ENCODE measurements at regions not wholly inside any gene's neighbourhood (a gene's known extent, or its start where the extent isn't known, plus 50 kb on each side); places are given as distances from the start of the nearest gene placed in this dataset.
A peak's percentile ranks its signal among the peaks of the same experiment; 100 is the strongest.
"Not testable (repeated sequence)": the region's sequence is repeated elsewhere in the genome, so short reads cannot be mapped to it uniquely, and the experiment has no call there.

DNA sequence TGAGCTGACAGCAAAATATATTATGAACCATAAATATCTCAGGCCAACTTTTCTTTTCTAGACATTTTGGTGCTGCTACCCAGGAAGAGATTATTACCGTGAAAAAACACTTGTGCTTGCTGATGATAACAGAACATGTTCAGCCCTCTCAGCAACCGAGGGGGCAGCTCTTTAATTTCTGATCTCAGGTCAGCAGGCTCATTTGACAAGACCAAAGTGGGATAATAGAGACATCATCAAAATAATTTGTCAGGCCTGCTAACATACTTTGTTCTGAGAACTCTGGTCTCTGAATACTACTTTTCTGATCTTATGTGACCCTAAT lies 645.9 kb upstream of the KCNMB2 start:
- H3K4me3 ChIP-seq (ENCODE audit: low read depth in 1 of 5, low read length in 5 of 5): no peak overlapping the region
- H3K36me3 ChIP-seq (ENCODE audit: control insufficient read depth in 5 of 5, insufficient read depth in 5 of 5, low read length in 5 of 5): no peaks in the 10 kb centered on the region
- H3K9ac ChIP-seq (ENCODE audit: low read length in 5 of 5): no peak overlapping the region
- H3K9me3 ChIP-seq (ENCODE audit: control insufficient read depth in 5 of 5, low read length in 5 of 5): no peaks in the 10 kb centered on the region
- H3K27ac ChIP-seq (ENCODE audit: low read depth, low read length): no peak overlapping the region
- H3K4me1 ChIP-seq (ENCODE audit: control insufficient read depth in 5 of 5, insufficient read depth in 5 of 5, low read length in 5 of 5): peaks cover 0 to 7% (median 0%) of the 10 kb centered on the region in 5 donors
- H3K27me3 ChIP-seq (ENCODE audit: control insufficient read depth in 5 of 5, insufficient read depth in 4 of 5, low read length in 5 of 5): no peaks in the 10 kb centered on the region

GRCh38 chr3:177891569-177891968 lies 644.7 kb upstream of the KCNMB2 start:
- not testable (repeated sequence) for H3K4me1 ChIP-seq (ENCODE audit: control insufficient read depth in 5 of 5, insufficient read depth in 5 of 5, low read length in 5 of 5); H3K27me3 ChIP-seq (ENCODE audit: control insufficient read depth in 5 of 5, insufficient read depth in 4 of 5, low read length in 5 of 5); H3K9ac ChIP-seq (ENCODE audit: low read length in 5 of 5); H3K36me3 ChIP-seq (ENCODE audit: control insufficient read depth in 5 of 5, insufficient read depth in 5 of 5, low read length in 5 of 5); H3K4me3 ChIP-seq (ENCODE audit: low read depth in 1 of 5, low read length in 5 of 5); H3K27ac ChIP-seq (ENCODE audit: low read depth, low read length); H3K9me3 ChIP-seq (ENCODE audit: control insufficient read depth in 5 of 5, low read length in 5 of 5)

DNA sequence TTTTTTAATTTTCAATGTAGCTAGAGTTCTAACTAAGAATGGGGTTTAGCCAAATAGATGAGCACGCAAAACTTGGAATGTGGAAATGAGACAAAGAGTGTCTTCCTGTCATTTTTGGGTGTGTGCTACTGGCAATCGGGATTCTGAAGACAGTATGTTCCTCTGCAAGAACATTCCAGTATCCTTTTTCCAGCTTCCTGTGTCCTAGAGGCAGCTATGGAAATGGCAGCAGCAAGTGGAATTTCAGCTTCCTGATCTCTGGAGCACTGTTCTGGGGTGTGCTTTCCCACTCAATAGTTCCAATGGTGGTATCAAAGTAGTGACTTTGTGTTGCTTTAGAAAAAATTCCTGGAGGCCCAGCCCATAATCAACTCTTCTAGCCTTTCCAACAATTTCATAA lies 642.9 kb upstream of the KCNMB2 start:
- no peak overlapping the region for H3K4me3 ChIP-seq (ENCODE audit: low read depth in 1 of 5, low read length in 5 of 5)
- no peak overlapping the region for H3K27ac ChIP-seq (ENCODE audit: low read depth, low read length)
- H3K36me3 ChIP-seq (ENCODE audit: control insufficient read depth in 5 of 5, insufficient read depth in 5 of 5, low read length in 5 of 5): no peaks in the 10 kb centered on the region

DNA sequence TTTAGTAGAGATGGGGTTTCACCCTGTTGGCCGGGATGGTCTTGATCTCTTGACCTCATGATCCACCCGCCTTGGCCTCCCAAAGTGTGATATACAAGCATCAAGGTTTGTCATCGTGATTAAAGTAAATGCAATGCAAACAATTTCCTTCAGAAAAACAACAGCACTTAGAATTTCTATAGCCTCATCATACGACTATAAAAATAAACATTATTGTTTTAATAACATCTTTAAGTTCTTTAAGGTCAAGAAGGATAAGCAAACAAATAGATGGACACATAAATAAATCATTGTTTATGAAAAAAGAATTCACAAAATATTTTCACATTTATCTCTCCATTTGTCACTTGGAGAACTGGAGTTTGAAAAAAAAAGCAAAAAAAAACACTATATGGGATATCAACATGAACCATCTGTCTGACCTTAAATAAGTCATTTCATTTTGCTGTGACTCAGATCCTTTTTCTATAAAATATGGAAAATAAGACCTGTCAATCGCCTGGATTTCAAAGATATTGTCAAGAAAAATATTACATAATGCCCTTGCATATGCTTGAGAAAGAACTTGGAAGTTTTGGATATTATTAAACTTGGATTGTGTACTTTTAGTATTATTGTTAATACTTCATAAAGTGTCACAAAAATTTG lies 642.0 kb upstream of the KCNMB2 start:
- Histone ChIP-seq H3K9ac (ENCODE audit: low read length in 5 of 5) (no peak overlapping the region), H3K4me3 (ENCODE audit: low read depth in 1 of 5, low read length in 5 of 5) (no peak overlapping the region), H3K27me3 (ENCODE audit: control insufficient read depth in 5 of 5, insufficient read depth in 4 of 5, low read length in 5 of 5) (no peaks in the 10 kb centered on the region), H3K27ac (ENCODE audit: low read depth, low read length) (no peak overlapping the region), H3K36me3 (ENCODE audit: control insufficient read depth in 5 of 5, insufficient read depth in 5 of 5, low read length in 5 of 5) (no peaks in the 10 kb centered on the region), H3K4me1 (ENCODE audit: control insufficient read depth in 5 of 5, insufficient read depth in 5 of 5, low read length in 5 of 5) (peaks cover 0 to 7% (median 0%) of the 10 kb centered on the region in 5 donors), H3K9me3 (ENCODE audit: control insufficient read depth in 5 of 5, low read length in 5 of 5) (peaks cover 0 to 24% (median 19%) of the 10 kb centered on the region in 5 donors)

More for the DNA sequence above, 642.9 kb upstream of the KCNMB2 start:
- Histone ChIP-seq H3K4me1 (ENCODE audit: control insufficient read depth in 5 of 5, insufficient read depth in 5 of 5, low read length in 5 of 5) (peaks cover 0 to 7% (median 0%) of the 10 kb centered on the region in 5 donors), H3K9me3 (ENCODE audit: control insufficient read depth in 5 of 5, low read length in 5 of 5) (peaks cover 0 to 17% (median 10%) of the 10 kb centered on the region in 5 donors), H3K9ac (ENCODE audit: low read length in 5 of 5) (no peak overlapping the region), H3K27me3 (ENCODE audit: control insufficient read depth in 5 of 5, insufficient read depth in 4 of 5, low read length in 5 of 5) (no peaks in the 10 kb centered on the region)

DNA sequence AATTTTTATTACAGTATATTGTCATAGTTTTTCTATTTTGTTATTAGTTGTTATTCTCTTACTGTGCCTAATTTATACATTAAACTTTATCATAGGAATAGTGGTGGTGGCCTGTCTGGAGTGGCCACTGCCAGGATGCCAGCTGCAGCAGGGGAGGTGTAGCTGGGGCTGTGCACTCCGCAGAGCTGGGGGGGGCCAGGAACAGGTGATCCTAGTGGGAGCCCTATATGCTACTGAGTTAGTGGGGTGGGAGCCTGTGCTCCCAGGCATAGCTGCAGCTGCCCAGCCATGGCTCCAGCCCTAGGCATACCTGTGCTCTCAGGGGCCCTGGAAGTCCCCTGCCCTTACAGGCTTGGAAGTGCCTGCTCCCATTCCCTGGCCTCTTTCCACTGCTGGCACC lies 638.1 kb upstream of the KCNMB2 start:
- Histone ChIP-seq H3K27ac (ENCODE audit: low read depth, low read length) (no peak overlapping the region), H3K4me3 (ENCODE audit: low read depth in 1 of 5, low read length in 5 of 5) (no peak overlapping the region), H3K36me3 (ENCODE audit: control insufficient read depth in 5 of 5, insufficient read depth in 5 of 5, low read length in 5 of 5) (no peaks in the 10 kb centered on the region), H3K9ac (ENCODE audit: low read length in 5 of 5) (no peak overlapping the region), H3K27me3 (ENCODE audit: control insufficient read depth in 5 of 5, insufficient read depth in 4 of 5, low read length in 5 of 5) (no peaks in the 10 kb centered on the region), H3K4me1 (ENCODE audit: control insufficient read depth in 5 of 5, insufficient read depth in 5 of 5, low read length in 5 of 5) (peaks cover 0 to 5% (median 0%) of the 10 kb centered on the region in 5 donors), H3K9me3 (ENCODE audit: control insufficient read depth in 5 of 5, low read length in 5 of 5) (peaks cover 5 to 36% (median 34%) of the 10 kb centered on the region in 5 donors)

DNA sequence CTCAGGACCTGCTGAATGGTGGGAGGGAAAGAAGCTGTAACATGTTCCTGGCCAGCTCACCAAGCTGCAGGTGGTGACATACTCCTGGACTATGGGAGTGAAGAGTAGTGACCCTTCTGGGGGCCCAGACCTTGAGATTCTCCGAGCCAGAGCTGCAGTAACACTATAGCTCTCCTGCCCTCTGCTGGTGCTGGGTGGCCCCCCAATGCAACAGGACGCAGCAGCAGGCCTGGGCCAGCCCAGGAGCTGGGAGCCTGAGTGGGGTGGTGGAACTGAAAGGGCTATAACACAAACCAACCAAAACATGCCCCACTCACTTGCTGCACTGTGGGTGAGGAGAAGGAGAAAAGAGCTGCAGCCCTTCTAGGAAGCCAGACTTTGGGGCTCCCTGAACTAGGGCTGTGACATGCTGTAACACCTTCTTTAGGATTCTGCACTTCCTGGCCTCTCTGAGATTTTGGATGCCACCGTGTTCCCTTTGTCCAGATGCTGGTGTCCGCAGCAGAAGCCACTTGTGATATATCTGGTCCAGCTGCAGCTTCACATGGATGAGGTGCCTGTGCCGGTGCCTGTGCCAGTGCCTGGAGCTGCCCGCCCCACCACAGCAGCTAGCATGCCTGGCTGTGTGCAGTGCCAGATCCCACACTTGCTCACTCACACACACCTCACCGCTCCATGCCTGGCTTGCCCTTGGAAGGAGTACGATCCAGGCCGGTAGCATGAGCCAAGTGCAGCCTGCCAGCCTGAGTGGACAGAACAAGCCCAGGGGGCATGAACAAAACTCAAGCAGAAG lies 636.8 kb upstream of the KCNMB2 start:
- peaks cover 0 to under 1% (median 0%) of the 10 kb centered on the region in 5 donors for H3K4me1 ChIP-seq (ENCODE audit: control insufficient read depth in 5 of 5, insufficient read depth in 5 of 5, low read length in 5 of 5)
- H3K9ac ChIP-seq (ENCODE audit: low read length in 5 of 5): no peak overlapping the region
- no peaks in the 10 kb centered on the region for H3K36me3 ChIP-seq (ENCODE audit: control insufficient read depth in 5 of 5, insufficient read depth in 5 of 5, low read length in 5 of 5)
- H3K27ac ChIP-seq (ENCODE audit: low read depth, low read length): no peak overlapping the region
- H3K4me3 ChIP-seq (ENCODE audit: low read depth in 1 of 5, low read length in 5 of 5): peak overlapping the region in 2 of 5 donors; percentile 11 to 13
- H3K9me3 ChIP-seq (ENCODE audit: control insufficient read depth in 5 of 5, low read length in 5 of 5): peaks cover 5 to 36% (median 34%) of the 10 kb centered on the region in 5 donors
- no peaks in the 10 kb centered on the region for H3K27me3 ChIP-seq (ENCODE audit: control insufficient read depth in 5 of 5, insufficient read depth in 4 of 5, low read length in 5 of 5)

GRCh38 chr3:177902876-177903275 lies 633.4 kb upstream of the KCNMB2 start:
- Histone ChIP-seq H3K9ac (ENCODE audit: low read length in 5 of 5) (no peak overlapping the region), H3K27me3 (ENCODE audit: control insufficient read depth in 5 of 5, insufficient read depth in 4 of 5, low read length in 5 of 5) (no peaks in the 10 kb centered on the region), H3K27ac (ENCODE audit: low read depth, low read length) (no peak overlapping the region), H3K4me3 (ENCODE audit: low read depth in 1 of 5, low read length in 5 of 5) (no peak overlapping the region), H3K9me3 (ENCODE audit: control insufficient read depth in 5 of 5, low read length in 5 of 5) (peaks cover 5 to 29% (median 23%) of the 10 kb centered on the region in 5 donors), H3K4me1 (ENCODE audit: control insufficient read depth in 5 of 5, insufficient read depth in 5 of 5, low read length in 5 of 5) (peaks cover 2 to 28% (median 25%) of the 10 kb centered on the region in 5 donors), H3K36me3 (ENCODE audit: control insufficient read depth in 5 of 5, insufficient read depth in 5 of 5, low read length in 5 of 5) (no peaks in the 10 kb centered on the region)

GRCh38 chr3:177904621-177905020 lies 631.6 kb upstream of the KCNMB2 start:
- H3K9ac ChIP-seq (ENCODE audit: low read length in 5 of 5): peak overlapping the region in 1 of 5 donors; percentile 48
- no peak overlapping the region for H3K4me3 ChIP-seq (ENCODE audit: low read depth in 1 of 5, low read length in 5 of 5)
- no peaks in the 10 kb centered on the region for H3K36me3 ChIP-seq (ENCODE audit: control insufficient read depth in 5 of 5, insufficient read depth in 5 of 5, low read length in 5 of 5)
- peaks cover 2 to 32% (median 29%) of the 10 kb centered on the region in 5 donors for H3K4me1 ChIP-seq (ENCODE audit: control insufficient read depth in 5 of 5, insufficient read depth in 5 of 5, low read length in 5 of 5)
- H3K27me3 ChIP-seq (ENCODE audit: control insufficient read depth in 5 of 5, insufficient read depth in 4 of 5, low read length in 5 of 5): no peaks in the 10 kb centered on the region
- H3K9me3 ChIP-seq (ENCODE audit: control insufficient read depth in 5 of 5, low read length in 5 of 5): peaks cover 5 to 11% (median 9%) of the 10 kb centered on the region in 5 donors
- peak overlapping the region; percentile 92 for H3K27ac ChIP-seq (ENCODE audit: low read depth, low read length)

DNA sequence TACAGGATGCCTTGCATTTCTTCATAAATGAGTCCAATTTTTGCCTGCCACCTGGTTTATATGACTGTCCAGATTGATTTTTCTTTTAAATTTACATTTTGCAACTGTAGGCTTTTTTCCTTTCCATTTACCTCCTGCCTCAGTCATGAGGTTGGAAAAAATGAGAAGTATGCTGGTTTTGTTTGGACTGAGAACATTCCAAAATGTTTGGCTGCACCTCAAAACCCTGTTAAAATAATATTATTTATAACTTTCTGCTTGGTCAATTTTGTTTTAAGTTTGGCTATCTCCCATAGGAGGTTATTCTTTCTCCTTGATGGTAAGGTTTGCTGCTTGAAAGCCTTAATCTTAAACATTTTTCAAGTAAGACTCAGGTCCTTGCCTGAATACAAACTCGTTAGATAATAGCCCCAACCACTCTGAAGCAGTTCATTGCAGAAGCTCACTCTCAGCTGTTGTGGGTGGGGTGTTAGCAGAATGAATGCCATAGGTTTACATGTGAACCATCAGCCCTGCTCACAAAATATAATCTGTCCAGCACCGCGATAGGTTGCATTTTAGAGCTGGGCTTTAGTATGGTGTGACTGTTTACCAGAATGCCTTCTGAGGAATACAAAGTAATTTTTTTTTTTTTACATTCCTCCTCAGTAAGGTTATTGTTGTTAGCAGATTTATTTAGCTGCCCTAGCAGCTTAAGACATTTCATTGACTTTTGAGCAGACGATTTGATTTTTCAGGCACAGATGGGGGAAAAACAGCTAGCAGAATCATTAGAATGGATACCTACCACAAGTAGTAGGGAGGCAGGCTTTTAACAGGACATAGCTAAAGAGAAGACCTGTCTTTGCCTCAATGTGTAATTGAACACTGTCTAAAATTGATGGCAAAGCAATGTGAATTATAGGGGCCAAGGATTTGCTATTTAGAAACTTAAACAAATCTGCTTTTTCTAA lies 630.8 kb upstream of the KCNMB2 start:
- H3K4me1 ChIP-seq (ENCODE audit: control insufficient read depth in 5 of 5, insufficient read depth in 5 of 5, low read length in 5 of 5): peaks cover 2 to 32% (median 29%) of the 10 kb centered on the region in 5 donors
- H3K36me3 ChIP-seq (ENCODE audit: control insufficient read depth in 5 of 5, insufficient read depth in 5 of 5, low read length in 5 of 5): no peaks in the 10 kb centered on the region
- peak overlapping the region in 2 of 5 donors; percentile 48 to 52 for H3K9ac ChIP-seq (ENCODE audit: low read length in 5 of 5)
- H3K4me3 ChIP-seq (ENCODE audit: low read depth in 1 of 5, low read length in 5 of 5): no peak overlapping the region
- no peaks in the 10 kb centered on the region for H3K27me3 ChIP-seq (ENCODE audit: control insufficient read depth in 5 of 5, insufficient read depth in 4 of 5, low read length in 5 of 5)
- H3K27ac ChIP-seq (ENCODE audit: low read depth, low read length): peak overlapping the region; percentile 92
- H3K9me3 ChIP-seq (ENCODE audit: control insufficient read depth in 5 of 5, low read length in 5 of 5): peaks cover 0 to 3% (median under 1%) of the 10 kb centered on the region in 5 donors
